BJ (cell line): ENCODE measurements at regions not wholly inside any gene's neighbourhood (a gene's known extent, or its start where the extent isn't known, plus 50 kb on each side); places are given as distances from the start of the nearest gene placed in this dataset.

ENCODE experiments used
- CTCF ChIA-PET: fragments of 350-600 bp; formaldehyde crosslinking; extraction: SDS; loops from one replicate; lab custom pipeline; 2021; ENCODE audit warnings: antibody characterized with exemption, inconsistent platforms; lab: Yijun Ruan, JAX
- POLR2A ChIA-PET: fragments of 300-600 bp; sonication (Branson Sonifier 250); formaldehyde crosslinking; extraction: SDS; loops from one replicate; lab custom pipeline; 2021; ENCODE audit warnings: antibody characterized with exemption; lab: Charles Lee
- DNase-seq: peaks from one replicate; pipeline ENCODE4 v3.0.0-alpha.2; 2011; ENCODE audit warnings: low read depth
- H3K27me3 ChIP-seq: 2 replicates; pipeline ENCODE4 v1.6.0; 2011; ENCODE audit warnings: low read length; ENCODE audit not compliant: control insufficient read depth, insufficient read depth
- H3K36me3 ChIP-seq: 2 replicates; pipeline ENCODE4 v1.5.1; 2011; ENCODE audit warnings: low read length; ENCODE audit not compliant: control insufficient read depth, insufficient read depth
- H3K4me3 ChIP-seq: 2 replicates; pipeline ENCODE4 v1.5.1; 2011; ENCODE audit warnings: low read depth, mild to moderate bottlenecking, control low read depth, low read length
- TF ChIP-seq, protein P1 (sequence below): IDR thresholded peaks from 2 replicates; pipeline ENCODE4 v1.5.1; 2011; ENCODE audit warnings: low read depth, mild to moderate bottlenecking, control low read depth, inconsistent platforms, low read length, moderate library complexity; ENCODE audit not compliant: insufficient read depth

DNA sequence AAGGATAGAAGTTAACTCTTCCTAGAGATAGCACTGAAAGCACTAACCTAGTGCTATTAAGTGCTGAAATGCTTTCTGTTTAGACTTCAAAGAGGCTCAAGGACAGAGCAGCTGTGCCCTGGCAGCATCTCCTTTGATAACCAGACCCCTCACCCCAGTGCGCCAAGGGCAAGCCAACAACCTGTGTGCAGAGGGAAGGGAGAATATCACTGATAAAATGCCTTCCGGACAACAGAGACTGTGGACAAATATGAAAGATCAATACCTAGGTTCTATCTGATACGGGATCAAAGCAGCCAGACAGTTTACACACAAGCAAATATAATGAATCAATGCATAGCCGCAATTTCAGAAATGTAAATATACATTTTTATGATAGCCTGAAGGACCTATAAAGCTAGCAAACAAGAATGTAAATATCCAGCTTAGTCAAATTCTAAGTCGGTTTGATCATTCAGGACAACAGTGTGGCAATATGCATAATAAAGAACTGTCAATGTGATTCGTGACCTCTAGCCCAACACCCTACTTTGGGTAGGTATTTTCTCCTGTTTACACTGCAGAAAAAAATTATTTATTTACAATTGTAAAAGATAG is 91.8 kb upstream of the RFX8 start:
- no peak for DNase-seq
- TF ChIP-seq, protein P1, sequence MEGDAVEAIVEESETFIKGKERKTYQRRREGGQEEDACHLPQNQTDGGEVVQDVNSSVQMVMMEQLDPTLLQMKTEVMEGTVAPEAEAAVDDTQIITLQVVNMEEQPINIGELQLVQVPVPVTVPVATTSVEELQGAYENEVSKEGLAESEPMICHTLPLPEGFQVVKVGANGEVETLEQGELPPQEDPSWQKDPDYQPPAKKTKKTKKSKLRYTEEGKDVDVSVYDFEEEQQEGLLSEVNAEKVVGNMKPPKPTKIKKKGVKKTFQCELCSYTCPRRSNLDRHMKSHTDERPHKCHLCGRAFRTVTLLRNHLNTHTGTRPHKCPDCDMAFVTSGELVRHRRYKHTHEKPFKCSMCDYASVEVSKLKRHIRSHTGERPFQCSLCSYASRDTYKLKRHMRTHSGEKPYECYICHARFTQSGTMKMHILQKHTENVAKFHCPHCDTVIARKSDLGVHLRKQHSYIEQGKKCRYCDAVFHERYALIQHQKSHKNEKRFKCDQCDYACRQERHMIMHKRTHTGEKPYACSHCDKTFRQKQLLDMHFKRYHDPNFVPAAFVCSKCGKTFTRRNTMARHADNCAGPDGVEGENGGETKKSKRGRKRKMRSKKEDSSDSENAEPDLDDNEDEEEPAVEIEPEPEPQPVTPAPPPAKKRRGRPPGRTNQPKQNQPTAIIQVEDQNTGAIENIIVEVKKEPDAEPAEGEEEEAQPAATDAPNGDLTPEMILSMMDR = no peak
- H3K27me3 ChIP-seq = peaks cover 2% of the 10 kb centered on the region; the same call in 1 of the 2 replicates
- no peaks in the 10 kb centered on the region for H3K36me3 ChIP-seq
- ChIA-PET CTCF (no interaction called here), POLR2A (no interaction called here)
- H3K4me3 ChIP-seq = no peak overlapping the region

DNA sequence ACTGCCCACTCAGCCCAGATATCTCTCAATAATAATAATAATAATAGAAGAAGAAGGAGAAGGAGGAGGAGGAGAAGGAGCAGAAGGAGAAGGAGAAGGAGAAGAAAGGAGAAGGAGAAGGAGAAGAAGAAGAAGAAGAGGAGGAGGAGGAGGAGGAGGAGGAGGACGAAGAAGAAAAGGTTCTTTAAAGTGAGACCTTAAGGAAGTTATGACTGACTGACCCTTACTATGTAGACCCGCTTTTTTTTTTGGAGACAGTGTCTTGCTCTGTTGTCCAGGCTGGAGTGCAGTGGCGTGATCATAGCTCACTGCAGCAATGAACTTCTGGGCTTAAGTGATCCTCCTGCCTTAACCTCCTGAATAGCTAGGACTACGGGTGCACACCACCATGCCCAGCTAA is 88.9 kb upstream of the RFX8 start:
- DNase-seq = no peak
- H3K36me3 ChIP-seq = no peaks in the 10 kb centered on the region
- POLR2A ChIA-PET = no interaction called here
- TF ChIP-seq, protein P1 = no peak
- H3K27me3 ChIP-seq = peaks cover 2% of the 10 kb centered on the region; the same call in 1 of the 2 replicates
- H3K4me3 ChIP-seq = no peak overlapping the region
- CTCF ChIA-PET = no interaction called here

DNA sequence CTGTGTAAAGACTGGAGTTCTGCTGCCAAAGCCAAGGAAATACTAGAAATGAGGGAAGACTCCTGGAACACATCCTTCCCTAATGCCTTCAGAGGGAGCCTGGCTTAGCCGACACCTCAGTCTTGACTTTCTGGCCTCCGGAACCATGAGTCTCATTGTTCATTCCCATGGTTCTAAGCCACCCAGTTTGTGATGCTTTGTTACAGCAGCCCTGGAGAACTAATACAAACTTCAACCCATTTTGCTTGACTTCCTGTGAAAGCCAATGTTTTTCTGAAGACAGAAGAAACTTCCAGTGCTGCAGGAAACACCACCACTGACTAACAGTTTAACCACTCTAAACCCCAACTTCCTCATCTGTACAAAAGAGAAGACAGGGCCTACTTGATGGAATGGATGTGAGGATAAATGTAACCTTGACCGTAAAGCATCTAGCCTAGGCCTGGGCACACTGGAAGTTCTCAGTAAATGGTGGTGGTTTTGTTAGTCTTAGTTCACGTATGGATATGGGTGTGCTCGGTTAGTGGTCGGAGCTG is 85.9 kb upstream of the RFX8 start:
- Histone ChIP-seq H3K4me3 (no peak overlapping the region), H3K27me3 (no peaks in the 10 kb centered on the region), H3K36me3 (no peaks in the 10 kb centered on the region)
- POLR2A ChIA-PET = no interaction called here
- TF ChIP-seq, protein P1 = no peak
- CTCF ChIA-PET = no interaction called here
- DNase-seq = no peak

DNA sequence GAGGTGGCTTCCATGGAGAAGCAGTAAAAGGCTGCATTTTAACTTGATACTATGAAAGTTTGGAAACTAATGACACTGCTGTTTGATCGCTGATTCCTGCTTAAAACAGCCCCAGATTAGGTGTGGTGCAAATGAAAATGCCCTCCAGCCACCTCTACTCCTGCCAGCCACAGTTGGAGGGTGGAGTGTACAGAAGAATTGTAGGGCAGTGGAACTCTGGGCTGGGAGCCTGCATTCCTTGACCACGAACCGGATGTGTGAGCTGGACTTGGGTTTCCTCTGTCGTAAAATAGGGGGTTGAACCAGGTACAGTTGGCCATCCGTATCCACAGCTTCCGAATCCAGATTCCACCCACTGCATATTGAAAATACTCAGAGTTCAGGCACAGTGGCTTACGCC is 84.6 kb upstream of the RFX8 start:
- H3K27me3 ChIP-seq = no peaks in the 10 kb centered on the region; the same call in 1 of the 2 replicates
- H3K36me3 ChIP-seq = no peaks in the 10 kb centered on the region
- ChIA-PET CTCF (interaction anchor here (0.6 to 2.1 kb wide), 4 partner anchors 10 to 596 kb away, joined by 3 to 5 read pairs (median 4); no protein-coding TSS in a partner anchor), POLR2A (interaction anchor here (0.6 kb wide), 1 partner anchor 13 kb away, joined by 4 read pairs; no protein-coding TSS in a partner anchor)
- TF ChIP-seq, protein P1 = no peak
- no peak overlapping the region for H3K4me3 ChIP-seq
- DNase-seq = no peak

DNA sequence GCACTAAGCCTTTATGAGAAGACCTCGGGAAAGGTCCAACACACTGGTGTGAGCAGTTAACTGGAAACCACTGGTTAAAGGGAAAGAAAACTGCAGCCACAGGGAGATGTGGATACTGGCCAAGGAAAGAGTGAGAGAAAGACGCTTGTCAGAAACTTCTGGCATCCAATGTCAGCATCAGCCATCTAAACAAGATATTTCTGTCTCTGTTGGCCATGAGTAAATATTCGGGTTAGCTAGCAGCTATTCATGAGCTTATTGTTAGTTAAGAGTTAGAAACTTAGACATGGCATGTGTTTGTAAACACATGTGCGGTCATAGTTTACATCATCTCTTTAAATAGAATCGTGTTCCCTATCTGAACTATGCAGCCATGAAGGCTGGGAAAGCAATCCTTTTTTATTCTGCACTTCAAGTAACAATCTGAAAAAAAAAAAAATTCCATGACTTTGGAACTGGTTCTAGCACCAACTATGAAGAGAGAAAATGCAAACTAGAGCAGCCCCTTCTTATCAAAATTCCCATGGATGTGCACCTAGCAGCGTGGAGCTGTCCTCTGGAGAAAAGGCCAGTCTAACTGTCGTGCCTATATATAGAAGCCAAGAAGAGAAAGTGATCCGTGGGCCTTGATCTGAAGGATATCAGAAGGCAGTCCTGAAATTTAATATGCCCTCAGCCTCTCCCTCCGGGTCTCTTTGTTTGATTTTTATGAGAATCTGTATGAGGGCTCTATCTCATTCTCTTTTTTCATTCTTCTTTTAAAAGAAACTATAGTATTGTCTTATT is 84.0 kb upstream of the RFX8 start:
- Histone ChIP-seq H3K27me3 (no peaks in the 10 kb centered on the region; the same call in 1 of the 2 replicates), H3K4me3 (no peak overlapping the region), H3K36me3 (no peaks in the 10 kb centered on the region)
- POLR2A ChIA-PET = interaction anchor here (0.6 kb wide), 1 partner anchor 682 kb away, joined by 3 read pairs; no protein-coding TSS in a partner anchor
- CTCF ChIA-PET = interaction anchor here (0.6 to 2.1 kb wide), 4 partner anchors 9 to 596 kb away, joined by 3 to 5 read pairs (median 4); no protein-coding TSS in a partner anchor
- TF ChIP-seq, protein P1 = no peak
- DNase-seq = peak; percentile 71
